ENCODE measurements at regions not wholly inside any gene's neighbourhood (a gene's known extent, or its start where the extent isn't known, plus 50 kb on each side); places are given as distances from the start of the nearest gene placed in this dataset.
"Not testable (repeated sequence)": the region's sequence is repeated elsewhere in the genome, so short reads cannot be mapped to it uniquely, and the experiment has no call there.

GRCh38 chr4:131006388-131006787 is 1910.4 kb downstream of the C4orf33 start:
- Histone ChIP-seq H3K4me2 (ENCODE audit: extremely low read depth, insufficient read depth, low read length) (no peak overlapping the region), H2AFZ (ENCODE audit: low read length) (no peak overlapping the region), H3K4me3 (replicated peaks in 1 of 4; ENCODE audit: control extremely low read depth in 1 of 4, insufficient read depth in 1 of 4, low read depth in 3 of 4, low read length in 4 of 4) (no peak overlapping the region), H3K27me3 (ENCODE audit: control insufficient read depth, insufficient read depth, low read length) (no peaks in the 10 kb centered on the region), H3K9me3 (ENCODE audit: control insufficient read depth, insufficient read depth, low read depth, low read length) (no peaks in the 10 kb centered on the region), H3K36me3 (ENCODE audit: control insufficient read depth, insufficient read depth, low read length) (no peaks in the 10 kb centered on the region), H3K27ac (ENCODE audit: insufficient read depth, low read length) (no peak overlapping the region), H3K9ac (ENCODE audit: insufficient read depth, low read length) (no peak overlapping the region), H3K79me2 (ENCODE audit: control insufficient read depth, insufficient read depth, low read length) (no peaks in the 10 kb centered on the region), H3K4me1 (ENCODE audit: control insufficient read depth, extremely low read depth, insufficient read depth, low read length) (no peaks in the 10 kb centered on the region), H4K20me1 (ENCODE audit: control insufficient read depth, extremely low read depth, insufficient read depth, low read length) (no peaks in the 10 kb centered on the region)
- no peak for DNase-seq (ENCODE audit: low read depth in 2 of 2)
- TF ChIP-seq CTCF (conservative IDR thresholded peaks at IDR 0.05 in 1 of 2, IDR thresholded peaks at IDR 0.05 in 1 of 2; ENCODE audit: low read depth in 1 of 2, low read length in 2 of 2) (no peak), EZH2 (IDR thresholded peaks at IDR 0.05; ENCODE audit: low read length, missing control alignments) (no peak)

GRCh38 chr4:131011961-131012360 is 1916.0 kb downstream of the C4orf33 start:
- not testable (repeated sequence) for H3K4me3 ChIP-seq (replicated peaks in 1 of 4; ENCODE audit: control extremely low read depth in 1 of 4, insufficient read depth in 1 of 4, low read depth in 3 of 4, low read length in 4 of 4); H2AFZ ChIP-seq (ENCODE audit: low read length); H3K27me3 ChIP-seq (ENCODE audit: control insufficient read depth, insufficient read depth, low read length); H3K9ac ChIP-seq (ENCODE audit: insufficient read depth, low read length); H3K27ac ChIP-seq (ENCODE audit: insufficient read depth, low read length); H4K20me1 ChIP-seq (ENCODE audit: control insufficient read depth, extremely low read depth, insufficient read depth, low read length); H3K4me2 ChIP-seq (ENCODE audit: extremely low read depth, insufficient read depth, low read length); H3K4me1 ChIP-seq (ENCODE audit: control insufficient read depth, extremely low read depth, insufficient read depth, low read length); H3K79me2 ChIP-seq (ENCODE audit: control insufficient read depth, insufficient read depth, low read length); H3K36me3 ChIP-seq (ENCODE audit: control insufficient read depth, insufficient read depth, low read length); H3K9me3 ChIP-seq (ENCODE audit: control insufficient read depth, insufficient read depth, low read depth, low read length); DNase-seq (ENCODE audit: low read depth in 2 of 2)

- H3K36me3 ChIP-seq (ENCODE audit: control insufficient read depth, insufficient read depth, low read length): no peaks in the 10 kb centered on the region
- no peaks in the 10 kb centered on the region for H4K20me1 ChIP-seq (ENCODE audit: control insufficient read depth, extremely low read depth, insufficient read depth, low read length)
- no peaks in the 10 kb centered on the region for H3K9me3 ChIP-seq (ENCODE audit: control insufficient read depth, insufficient read depth, low read depth, low read length)
- H3K79me2 ChIP-seq (ENCODE audit: control insufficient read depth, insufficient read depth, low read length): no peaks in the 10 kb centered on the region
- H3K27ac ChIP-seq (ENCODE audit: insufficient read depth, low read length): no peak overlapping the region
- no peak overlapping the region for H3K4me3 ChIP-seq (replicated peaks in 1 of 4; ENCODE audit: control extremely low read depth in 1 of 4, insufficient read depth in 1 of 4, low read depth in 3 of 4, low read length in 4 of 4)
- no peaks in the 10 kb centered on the region for H3K4me1 ChIP-seq (ENCODE audit: control insufficient read depth, extremely low read depth, insufficient read depth, low read length)
- no peaks in the 10 kb centered on the region for H3K27me3 ChIP-seq (ENCODE audit: control insufficient read depth, insufficient read depth, low read length)
- TF ChIP-seq EZH2 (IDR thresholded peaks at IDR 0.05; ENCODE audit: low read length, missing control alignments) (no peak), CTCF (conservative IDR thresholded peaks at IDR 0.05 in 1 of 2, IDR thresholded peaks at IDR 0.05 in 1 of 2; ENCODE audit: low read depth in 1 of 2, low read length in 2 of 2) (no peak)
- H3K4me2 ChIP-seq (ENCODE audit: extremely low read depth, insufficient read depth, low read length): no peak overlapping the region
- no peak for DNase-seq (ENCODE audit: low read depth in 2 of 2)
- H2AFZ ChIP-seq (ENCODE audit: low read length): no peak overlapping the region
- H3K9ac ChIP-seq (ENCODE audit: insufficient read depth, low read length): no peak overlapping the region
These were observed 1917.3 kb downstream of the C4orf33 start for GRCh38 chr4:131013226-131013625.

GRCh38 chr4:131026771-131027170 is 1930.8 kb downstream of the C4orf33 start:
- Histone ChIP-seq H3K9me3 (ENCODE audit: control insufficient read depth, insufficient read depth, low read depth, low read length) (no peaks in the 10 kb centered on the region), H3K27me3 (ENCODE audit: control insufficient read depth, insufficient read depth, low read length) (no peaks in the 10 kb centered on the region), H3K4me3 (replicated peaks in 1 of 4; ENCODE audit: control extremely low read depth in 1 of 4, insufficient read depth in 1 of 4, low read depth in 3 of 4, low read length in 4 of 4) (no peak overlapping the region), H3K4me2 (ENCODE audit: extremely low read depth, insufficient read depth, low read length) (no peak overlapping the region), H4K20me1 (ENCODE audit: control insufficient read depth, extremely low read depth, insufficient read depth, low read length) (no peaks in the 10 kb centered on the region), H3K9ac (ENCODE audit: insufficient read depth, low read length) (no peak overlapping the region), H3K4me1 (ENCODE audit: control insufficient read depth, extremely low read depth, insufficient read depth, low read length) (no peaks in the 10 kb centered on the region), H3K36me3 (ENCODE audit: control insufficient read depth, insufficient read depth, low read length) (no peaks in the 10 kb centered on the region), H3K27ac (ENCODE audit: insufficient read depth, low read length) (no peak overlapping the region), H2AFZ (ENCODE audit: low read length) (no peak overlapping the region), H3K79me2 (ENCODE audit: control insufficient read depth, insufficient read depth, low read length) (no peaks in the 10 kb centered on the region)
- TF ChIP-seq CTCF (conservative IDR thresholded peaks at IDR 0.05 in 1 of 2, IDR thresholded peaks at IDR 0.05 in 1 of 2; ENCODE audit: low read depth in 1 of 2, low read length in 2 of 2) (no peak), EZH2 (IDR thresholded peaks at IDR 0.05; ENCODE audit: low read length, missing control alignments) (no peak)
- no peak for DNase-seq (ENCODE audit: low read depth in 2 of 2)

Data from fibroblast of lung (primary cell).